Activated CD4-positive, alpha-beta T cell treated with anti-CD3 and anti-CD28 coated beads, Interleukin-2, amount 10 ng/mL, durations not matched to agents 24 days and 14 days (primary cell): ENCODE measurements at regions not wholly inside any gene's neighbourhood (a gene's known extent, or its start where the extent isn't known, plus 50 kb on each side); places are given as distances from the start of the nearest gene placed in this dataset.

Source experiments
- DNase-seq: peaks from one replicate; pipeline ENCODE4 v3.0.0; 2022
- H3K27ac Mint-ChIP-seq: one replicate; pipeline ENCODE4 v1.8.0; 2022; ENCODE audit warnings: mild to moderate bottlenecking, mixed read lengths
- H3K27me3 Mint-ChIP-seq: one replicate; pipeline ENCODE4 v1.8.0; 2022; ENCODE audit warnings: mixed read lengths
- H3K36me3 Mint-ChIP-seq: one replicate; pipeline ENCODE4 v1.8.0; 2022; ENCODE audit warnings: low read depth, mild to moderate bottlenecking, mixed read lengths
- H3K4me1 Mint-ChIP-seq: one replicate; pipeline ENCODE4 v1.8.0; 2021; ENCODE audit warnings: mixed read lengths
- H3K4me3 Mint-ChIP-seq: one replicate; pipeline ENCODE4 v1.8.0; 2022; ENCODE audit warnings: mild to moderate bottlenecking, moderate library complexity, mixed read lengths
- H3K9me3 Mint-ChIP-seq: one replicate; pipeline ENCODE4 v1.8.0; 2021; ENCODE audit warnings: mixed read lengths
- intact Hi-C: fragments of 100-400 bp; cut with micrococcal nuclease; formaldehyde crosslinking; loops from one replicate; pipeline ENCODE4 v1.15.1; 2023

DNA sequence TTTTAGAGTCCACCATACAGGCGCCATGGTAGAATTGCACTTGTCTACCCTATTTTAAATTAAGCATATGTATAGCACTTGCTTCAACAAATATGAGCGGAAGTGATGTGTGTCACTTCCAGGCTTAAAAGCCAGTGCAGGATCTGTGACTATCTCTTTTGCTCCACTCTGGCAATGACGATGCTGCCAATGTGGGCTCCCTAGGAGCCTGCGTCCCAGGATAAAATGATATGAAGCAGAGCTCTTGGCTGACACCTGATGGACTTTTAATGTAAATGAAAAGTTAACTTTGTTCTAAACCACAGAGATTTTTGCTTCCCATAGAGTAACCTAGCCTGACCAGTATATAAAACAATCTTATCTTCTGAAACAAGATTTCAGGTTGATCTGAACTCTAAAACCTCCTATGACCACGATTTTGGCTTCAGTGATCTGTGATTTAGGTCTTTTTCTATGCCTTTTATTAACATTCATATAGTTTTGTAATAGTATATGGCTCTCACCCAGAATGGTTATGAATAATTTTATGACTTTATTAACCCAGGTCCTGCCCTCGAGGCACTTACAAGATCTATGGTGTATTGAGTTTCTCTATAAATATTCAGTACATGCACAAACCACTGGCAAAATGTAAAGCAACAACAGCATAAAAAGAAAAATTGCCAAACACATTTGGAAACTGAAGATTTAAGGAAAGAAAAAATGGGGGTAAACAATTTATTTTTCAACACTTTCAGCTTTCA, 422.5 kb upstream of the PIK3C3 start:
- Mint-ChIP-seq H3K27ac (no peak overlapping the region), H3K4me1 (no peaks in the 10 kb centered on the region), H3K9me3 (peaks cover 6% of the 10 kb centered on the region), H3K4me3 (no peak overlapping the region), H3K27me3 (no peaks in the 10 kb centered on the region), H3K36me3 (no peaks in the 10 kb centered on the region)
- intact Hi-C loops, result no loop called here
- no peak for DNase-seq

DNA sequence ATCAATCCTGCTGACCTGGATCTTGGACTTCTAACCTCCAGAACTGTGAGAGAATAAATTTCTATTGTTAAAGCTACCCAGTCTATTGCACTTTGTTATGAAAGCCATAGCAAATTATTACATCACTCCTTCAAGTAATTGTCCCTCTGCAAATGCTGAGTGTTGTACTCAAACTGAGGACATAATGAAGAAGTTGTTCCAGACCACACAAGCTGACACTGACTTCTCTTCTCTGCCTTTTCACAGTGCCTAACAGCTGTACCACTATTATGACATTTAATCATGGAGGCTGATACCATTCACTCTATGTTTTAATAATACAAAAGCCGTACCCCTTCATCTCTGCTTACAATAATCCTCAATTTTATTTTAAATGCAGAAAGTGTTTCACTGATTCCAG, 424.1 kb upstream of the PIK3C3 start:
- no peak overlapping the region for H3K4me3 Mint-ChIP-seq
- no peak overlapping the region for H3K27ac Mint-ChIP-seq
- H3K9me3 Mint-ChIP-seq, result peaks cover 6% of the 10 kb centered on the region
- no peaks in the 10 kb centered on the region for H3K27me3 Mint-ChIP-seq
- no peaks in the 10 kb centered on the region for H3K4me1 Mint-ChIP-seq
- intact Hi-C loops, result no loop called here
- no peaks in the 10 kb centered on the region for H3K36me3 Mint-ChIP-seq
- no peak for DNase-seq

GRCh38 chr18:41529093-41529492, 425.9 kb upstream of the PIK3C3 start:
- Mint-ChIP-seq H3K27ac (no peak overlapping the region), H3K4me3 (no peak overlapping the region), H3K4me1 (no peaks in the 10 kb centered on the region), H3K27me3 (no peaks in the 10 kb centered on the region), H3K36me3 (no peaks in the 10 kb centered on the region), H3K9me3 (peaks cover 6% of the 10 kb centered on the region)
- intact Hi-C loops, result no loop called here
- DNase-seq, result no peak

DNA sequence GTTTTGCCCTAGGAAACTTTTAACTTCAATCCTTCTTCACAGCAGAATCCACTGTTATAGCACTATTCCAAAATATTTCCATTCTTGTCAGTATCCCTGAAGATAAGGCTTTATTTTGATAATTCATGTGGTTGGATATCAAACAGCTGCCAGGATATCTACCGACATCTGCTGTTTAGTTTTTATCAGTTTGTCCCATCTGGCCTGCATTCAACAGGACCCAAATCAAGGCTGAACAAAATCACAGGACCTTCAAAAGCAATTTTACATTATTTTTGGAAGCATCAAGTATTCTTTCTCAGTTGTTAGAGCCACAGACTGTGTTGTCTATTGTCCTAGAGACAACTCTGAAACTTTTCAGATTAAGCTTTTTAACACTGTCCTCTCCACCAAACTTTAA, 429.0 kb upstream of the PIK3C3 start:
- no peak for DNase-seq
- intact Hi-C loops, result no loop called here
- Mint-ChIP-seq H3K4me3 (no peak overlapping the region), H3K27me3 (no peaks in the 10 kb centered on the region), H3K9me3 (peaks cover 6% of the 10 kb centered on the region), H3K4me1 (no peaks in the 10 kb centered on the region), H3K27ac (no peak overlapping the region), H3K36me3 (no peaks in the 10 kb centered on the region)

DNA sequence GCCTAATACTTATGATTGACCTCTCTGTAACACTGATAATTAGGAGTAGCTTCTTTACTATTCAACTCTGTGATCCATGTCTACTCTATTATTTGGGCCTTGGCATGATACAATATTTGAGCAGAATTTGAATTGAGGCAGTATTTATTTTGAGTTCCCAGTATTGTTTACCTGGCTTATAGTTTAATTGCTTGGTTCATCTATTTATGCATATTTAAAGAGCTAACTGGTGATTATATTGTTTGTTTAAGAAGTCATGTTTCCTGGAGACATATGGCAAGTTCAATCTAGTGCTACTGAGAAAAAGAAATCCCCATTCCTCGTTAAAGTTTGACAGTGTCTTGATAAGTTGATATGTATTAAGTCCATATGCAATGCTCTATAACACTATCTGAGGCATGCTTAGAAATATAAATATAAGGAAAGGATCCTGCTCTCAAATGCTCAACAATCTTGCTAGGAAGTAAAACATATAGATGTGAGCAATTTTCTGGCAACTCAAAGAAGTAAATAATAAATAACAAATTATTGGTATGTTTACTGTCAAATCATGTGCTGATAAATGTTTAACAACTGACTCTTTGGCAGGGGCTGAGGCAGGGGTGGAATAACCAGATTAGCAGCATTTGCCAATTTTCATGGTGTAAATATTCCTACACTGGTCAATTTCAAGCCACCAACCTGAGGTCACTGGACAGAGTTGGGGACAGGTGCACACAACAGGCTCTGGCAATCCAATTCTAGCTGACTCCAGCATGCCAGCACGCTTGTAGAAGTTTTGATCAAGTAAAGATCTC, 430.2 kb upstream of the PIK3C3 start:
- no peaks in the 10 kb centered on the region for H3K36me3 Mint-ChIP-seq

DNA sequence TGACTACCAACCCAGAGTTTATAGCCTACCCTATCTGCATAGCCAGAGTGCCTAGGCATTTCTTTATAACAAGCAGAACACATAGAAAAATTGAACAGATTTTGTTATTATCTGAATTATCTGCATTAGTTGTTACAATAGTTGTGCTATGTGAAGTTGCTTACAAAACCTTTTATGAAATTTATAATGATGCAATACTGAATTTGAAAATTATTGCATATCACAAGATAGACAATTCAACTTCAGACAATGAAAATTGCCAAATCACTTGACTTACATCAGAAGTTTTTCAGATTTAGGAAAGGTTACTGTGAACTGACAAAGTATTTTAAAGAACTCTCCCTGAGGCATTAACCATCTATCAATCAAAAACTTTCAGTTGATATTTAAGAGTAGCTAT, 437.9 kb upstream of the PIK3C3 start:
- H3K9me3 Mint-ChIP-seq, result no peaks in the 10 kb centered on the region
- no peak overlapping the region for H3K4me3 Mint-ChIP-seq
- H3K4me1 Mint-ChIP-seq, result no peaks in the 10 kb centered on the region
- no peak for DNase-seq
- H3K27ac Mint-ChIP-seq, result no peak overlapping the region
- H3K27me3 Mint-ChIP-seq, result no peaks in the 10 kb centered on the region
- H3K36me3 Mint-ChIP-seq, result no peaks in the 10 kb centered on the region
- intact Hi-C loops, result no loop called here

More for the DNA sequence above, 430.2 kb upstream of the PIK3C3 start:
- Mint-ChIP-seq H3K27ac (no peak overlapping the region), H3K27me3 (no peaks in the 10 kb centered on the region), H3K4me1 (no peaks in the 10 kb centered on the region), H3K9me3 (no peaks in the 10 kb centered on the region), H3K4me3 (no peak overlapping the region)
- no peak for DNase-seq
- intact Hi-C loops, result no loop called here

- Mint-ChIP-seq H3K9me3 (no peaks in the 10 kb centered on the region), H3K27ac (no peak overlapping the region), H3K4me1 (no peaks in the 10 kb centered on the region), H3K27me3 (no peaks in the 10 kb centered on the region), H3K36me3 (no peaks in the 10 kb centered on the region), H3K4me3 (no peak overlapping the region)
- DNase-seq, result no peak
- intact Hi-C loops, result no loop called here
These were observed 441.6 kb upstream of the PIK3C3 start for GRCh38 chr18:41513438-41513837.

- H3K4me3 Mint-ChIP-seq, result no peak overlapping the region
- no peaks in the 10 kb centered on the region for H3K27me3 Mint-ChIP-seq
- no peak for DNase-seq
- no peak overlapping the region for H3K27ac Mint-ChIP-seq
- no peaks in the 10 kb centered on the region for H3K36me3 Mint-ChIP-seq
- H3K9me3 Mint-ChIP-seq, result no peaks in the 10 kb centered on the region
- intact Hi-C loops, result no loop called here
- H3K4me1 Mint-ChIP-seq, result no peaks in the 10 kb centered on the region
These were observed 450.7 kb upstream of the PIK3C3 start for GRCh38 chr18:41504316-41504715.

- Mint-ChIP-seq H3K4me3 (no peak overlapping the region), H3K4me1 (no peaks in the 10 kb centered on the region), H3K27me3 (no peaks in the 10 kb centered on the region), H3K36me3 (no peaks in the 10 kb centered on the region), H3K27ac (no peak overlapping the region), H3K9me3 (no peaks in the 10 kb centered on the region)
- DNase-seq, result no peak
- intact Hi-C loops, result no loop called here
These were observed 453.2 kb upstream of the PIK3C3 start for GRCh38 chr18:41501848-41502247.

DNA sequence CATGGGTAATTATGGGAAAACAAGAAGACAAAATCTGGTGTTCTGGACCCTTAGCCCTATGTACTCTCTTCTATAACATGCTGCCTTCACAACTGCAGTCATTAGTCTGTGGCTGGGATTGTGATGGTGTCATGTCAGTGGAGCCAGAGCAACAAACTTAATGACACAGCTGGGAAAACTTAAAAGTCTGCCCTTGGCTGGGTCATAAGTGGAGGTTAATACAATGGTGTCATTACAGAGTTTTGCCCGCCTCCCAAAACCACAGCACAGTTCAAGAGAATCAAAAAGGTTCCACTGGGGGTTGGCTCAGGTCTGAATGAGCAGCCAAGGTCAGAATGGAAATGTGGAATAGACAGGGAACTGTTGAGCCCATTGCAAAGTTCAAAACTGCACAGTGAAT, 455.7 kb upstream of the PIK3C3 start:
- intact Hi-C loops, result no loop called here
- H3K9me3 Mint-ChIP-seq, result no peaks in the 10 kb centered on the region

GRCh38 chr18:41490861-41491260, 464.2 kb upstream of the PIK3C3 start:
- DNase-seq, result no peak
- Mint-ChIP-seq H3K27ac (no peak overlapping the region), H3K4me3 (no peak overlapping the region), H3K27me3 (no peaks in the 10 kb centered on the region), H3K36me3 (no peaks in the 10 kb centered on the region), H3K4me1 (no peaks in the 10 kb centered on the region), H3K9me3 (peaks cover 4% of the 10 kb centered on the region)
- intact Hi-C loops, result no loop called here

More for the DNA sequence above, 455.7 kb upstream of the PIK3C3 start:
- DNase-seq, result no peak
- Mint-ChIP-seq H3K4me1 (no peaks in the 10 kb centered on the region), H3K27ac (no peak overlapping the region), H3K36me3 (no peaks in the 10 kb centered on the region), H3K4me3 (no peak overlapping the region), H3K27me3 (no peaks in the 10 kb centered on the region)

GRCh38 chr18:41486575-41486974, 468.5 kb upstream of the PIK3C3 start:
- Mint-ChIP-seq H3K36me3 (no peaks in the 10 kb centered on the region), H3K4me1 (no peaks in the 10 kb centered on the region), H3K4me3 (no peak overlapping the region), H3K27ac (no peak overlapping the region), H3K9me3 (no peaks in the 10 kb centered on the region), H3K27me3 (no peaks in the 10 kb centered on the region)
- intact Hi-C loops, result no loop called here
- no peak for DNase-seq

DNA sequence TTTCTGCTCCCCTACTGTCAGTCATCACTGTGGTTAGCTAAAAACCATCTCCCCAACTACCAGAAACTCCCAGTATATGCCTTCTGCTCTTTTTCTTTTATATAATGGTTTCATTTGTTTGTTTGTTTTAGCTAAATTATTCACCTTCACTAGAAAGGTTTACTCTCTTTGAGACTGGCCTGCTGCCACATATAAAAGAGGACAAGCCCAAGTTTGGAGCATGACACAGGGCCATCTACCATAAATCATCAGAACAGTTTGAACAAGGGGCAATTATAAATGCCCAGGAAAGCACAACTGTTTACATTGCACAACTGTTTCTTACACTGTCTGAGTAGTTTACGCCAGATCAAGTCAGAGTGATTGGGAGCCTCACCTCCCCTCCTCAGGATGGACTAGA, 471.0 kb upstream of the PIK3C3 start:
- H3K4me3 Mint-ChIP-seq, result no peak overlapping the region
- H3K9me3 Mint-ChIP-seq, result no peaks in the 10 kb centered on the region
- no peaks in the 10 kb centered on the region for H3K4me1 Mint-ChIP-seq
- intact Hi-C loops, result no loop called here
- H3K36me3 Mint-ChIP-seq, result no peaks in the 10 kb centered on the region
- no peaks in the 10 kb centered on the region for H3K27me3 Mint-ChIP-seq
- H3K27ac Mint-ChIP-seq, result no peak overlapping the region
- no peak for DNase-seq

DNA sequence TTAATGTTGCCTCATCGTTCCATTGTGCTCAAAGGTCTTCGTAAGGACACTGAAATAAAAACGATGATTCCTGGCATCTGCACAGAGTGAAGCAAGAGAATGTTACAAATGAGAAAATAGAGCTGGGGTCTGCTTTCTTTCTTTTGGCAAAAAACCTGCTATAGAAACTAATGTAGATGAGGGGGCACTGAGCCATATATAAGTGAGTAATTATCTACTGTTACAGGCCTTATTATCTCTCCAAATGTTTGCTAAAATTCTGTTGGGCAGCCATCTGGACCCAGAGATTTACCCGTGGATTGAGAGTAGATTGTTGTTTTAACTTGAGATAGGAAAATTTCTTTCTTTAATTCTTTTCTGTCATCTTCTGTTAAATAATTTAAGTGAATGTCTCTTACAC, 472.5 kb upstream of the PIK3C3 start:
- Mint-ChIP-seq H3K27ac (no peak overlapping the region), H3K9me3 (no peaks in the 10 kb centered on the region), H3K4me1 (no peaks in the 10 kb centered on the region), H3K27me3 (no peaks in the 10 kb centered on the region), H3K4me3 (no peak overlapping the region), H3K36me3 (no peaks in the 10 kb centered on the region)
- intact Hi-C loops, result no loop called here
- no peak for DNase-seq
